Memory B cell (primary cell): ENCODE measurements at regions not wholly inside any gene's neighbourhood (a gene's known extent, or its start where the extent isn't known, plus 50 kb on each side); places are given as distances from the start of the nearest gene placed in this dataset.

Experiments used
- ATAC-seq: fragments of 150-1000 bp; cut with Tn5 transposase; 2 replicates; pipeline ENCODE4 v1.10.0; 2021; ENCODE audit warnings: low read depth, mild to moderate bottlenecking, moderate library complexity
- DNase-seq, 2 donors: peaks; one replicate each; pipeline ENCODE4 v3.0.0; 2022; ENCODE audit warnings: low spot score in 2 of 2
- H3K27ac Mint-ChIP-seq: one replicate; pipeline ENCODE4 v1.8.0; 2022; ENCODE audit warnings: mild to moderate bottlenecking, moderate library complexity, mixed read lengths
- H3K27me3 Mint-ChIP-seq: one replicate; pipeline ENCODE4 v1.8.0; 2022; ENCODE audit warnings: mixed read lengths
- H3K36me3 Mint-ChIP-seq: one replicate; pipeline ENCODE4 v1.8.0; 2022; ENCODE audit warnings: mild to moderate bottlenecking, mixed read lengths
- H3K4me1 Mint-ChIP-seq: one replicate; pipeline ENCODE4 v1.8.0; 2022; ENCODE audit warnings: mixed read lengths
- H3K4me3 Mint-ChIP-seq: one replicate; pipeline ENCODE4 v1.8.0; 2022; ENCODE audit warnings: mild to moderate bottlenecking, moderate library complexity, mixed read lengths
- H3K9me3 Mint-ChIP-seq: one replicate; pipeline ENCODE4 v1.8.0; 2022; ENCODE audit warnings: mixed read lengths

- Mint-ChIP-seq H3K9me3 (peaks cover 16% of the 10 kb centered on the region), H3K4me3 (no peak overlapping the region), H3K36me3 (peaks cover 4% of the 10 kb centered on the region), H3K27ac (no peak overlapping the region), H3K4me1 (no peaks in the 10 kb centered on the region), H3K27me3 (peaks cover 1% of the 10 kb centered on the region)
- ATAC-seq (no peak), DNase-seq (no peak)
Measured at GRCh38 chr6:18795726-18796125, 408.6 kb downstream of the RNF144B start.

- peaks cover 16% of the 10 kb centered on the region for H3K9me3 Mint-ChIP-seq
- ATAC-seq (no peak), DNase-seq (no peak)
- H3K27me3 Mint-ChIP-seq = no peaks in the 10 kb centered on the region
- no peak overlapping the region for H3K4me3 Mint-ChIP-seq
- H3K4me1 Mint-ChIP-seq = no peaks in the 10 kb centered on the region
- H3K27ac Mint-ChIP-seq = no peak overlapping the region
- H3K36me3 Mint-ChIP-seq = no peaks in the 10 kb centered on the region
Measured at GRCh38 chr6:18820725-18821124, 433.6 kb downstream of the RNF144B start.

DNA sequence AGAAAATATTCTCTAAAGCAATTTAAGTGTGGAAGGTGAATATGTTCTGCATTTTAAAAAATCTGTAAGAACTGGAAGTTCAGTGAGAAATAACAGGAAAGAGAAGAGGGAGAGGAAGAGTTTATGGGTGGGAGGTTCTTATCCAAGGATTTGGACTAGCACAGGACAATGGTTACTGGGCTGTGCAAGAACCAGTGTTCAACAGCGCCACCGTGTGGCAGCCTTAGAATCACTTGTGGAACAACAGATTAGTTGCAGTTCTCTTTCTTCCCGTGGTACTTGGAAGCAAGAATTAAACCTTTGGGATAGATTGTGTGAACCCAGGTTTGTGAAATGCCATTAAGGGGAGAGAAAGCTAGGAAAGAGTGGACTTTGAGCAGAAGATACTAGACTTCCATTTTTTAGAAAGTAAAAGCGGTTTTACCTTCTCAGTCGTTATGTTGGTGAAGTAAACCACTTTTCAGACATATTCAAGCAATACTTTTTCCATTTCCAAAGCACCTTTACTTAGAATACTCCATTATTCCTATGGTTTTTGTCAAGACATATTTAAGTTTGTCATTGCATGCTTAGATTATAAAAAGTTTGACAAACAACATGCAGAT is 436.7 kb downstream of the RNF144B start:
- ATAC-seq (no peak), DNase-seq (peak in 1 of 2 donors; percentile 1)
- Mint-ChIP-seq H3K27me3 (no peaks in the 10 kb centered on the region), H3K4me3 (no peak overlapping the region), H3K4me1 (no peaks in the 10 kb centered on the region), H3K27ac (no peak overlapping the region), H3K36me3 (no peaks in the 10 kb centered on the region), H3K9me3 (peaks cover 21% of the 10 kb centered on the region)

DNA sequence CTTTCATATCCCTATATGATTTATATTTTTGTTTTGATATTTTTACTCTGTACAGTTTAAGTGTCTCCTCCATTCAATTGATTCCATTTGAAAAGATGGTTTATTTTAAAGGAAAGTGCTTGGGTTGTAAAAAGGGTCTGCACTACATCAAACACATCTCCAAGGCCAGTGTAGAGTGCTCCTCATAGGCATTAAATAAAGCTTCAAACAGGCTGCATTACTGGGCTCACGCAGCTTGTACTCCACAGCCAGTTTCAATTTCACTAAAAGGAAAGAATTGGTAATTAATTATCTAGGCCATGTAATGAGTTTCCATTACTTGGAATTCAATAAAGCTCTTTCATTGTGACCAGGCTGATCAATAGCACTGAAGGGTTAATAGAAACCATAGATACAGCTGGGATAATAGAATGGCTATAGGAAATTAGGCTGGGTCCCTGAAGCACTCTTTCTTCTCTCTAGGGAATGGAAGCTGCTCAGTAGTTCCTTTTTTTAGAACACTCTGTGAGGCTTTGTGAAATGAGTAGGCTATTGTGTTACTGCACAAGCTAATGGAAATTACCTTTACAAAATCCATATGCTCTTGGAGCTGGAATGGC is 442.2 kb downstream of the RNF144B start:
- no peak for DNase-seq
- no peak for ATAC-seq
- Mint-ChIP-seq H3K27me3 (no peaks in the 10 kb centered on the region), H3K9me3 (peaks cover 8% of the 10 kb centered on the region), H3K4me3 (no peak overlapping the region), H3K27ac (no peak overlapping the region), H3K4me1 (no peaks in the 10 kb centered on the region), H3K36me3 (no peaks in the 10 kb centered on the region)

- no peaks in the 10 kb centered on the region for H3K36me3 Mint-ChIP-seq
- no peaks in the 10 kb centered on the region for H3K27me3 Mint-ChIP-seq
- ATAC-seq = no peak
- no peaks in the 10 kb centered on the region for H3K4me1 Mint-ChIP-seq
- H3K4me3 Mint-ChIP-seq = no peak overlapping the region
- DNase-seq = no peak
- H3K27ac Mint-ChIP-seq = no peak overlapping the region
- H3K9me3 Mint-ChIP-seq = peaks cover 2% of the 10 kb centered on the region
Measured at GRCh38 chr6:18835976-18836375, 448.8 kb downstream of the RNF144B start.

GRCh38 chr6:18837013-18837412 is 449.9 kb downstream of the RNF144B start:
- H3K4me1 Mint-ChIP-seq = no peaks in the 10 kb centered on the region
- DNase-seq (no peak), ATAC-seq (no peak)
- no peak overlapping the region for H3K4me3 Mint-ChIP-seq
- H3K27ac Mint-ChIP-seq = no peak overlapping the region
- H3K27me3 Mint-ChIP-seq = no peaks in the 10 kb centered on the region
- H3K9me3 Mint-ChIP-seq = peaks cover 2% of the 10 kb centered on the region
- no peaks in the 10 kb centered on the region for H3K36me3 Mint-ChIP-seq

- H3K4me3 Mint-ChIP-seq = no peak overlapping the region
- DNase-seq = no peak
- no peaks in the 10 kb centered on the region for H3K36me3 Mint-ChIP-seq
- no peak overlapping the region for H3K27ac Mint-ChIP-seq
- ATAC-seq = no peak
- peaks cover 4% of the 10 kb centered on the region for H3K9me3 Mint-ChIP-seq
- H3K27me3 Mint-ChIP-seq = no peaks in the 10 kb centered on the region
- no peaks in the 10 kb centered on the region for H3K4me1 Mint-ChIP-seq
Measured at GRCh38 chr6:18842534-18842933, 455.4 kb downstream of the RNF144B start.

DNA sequence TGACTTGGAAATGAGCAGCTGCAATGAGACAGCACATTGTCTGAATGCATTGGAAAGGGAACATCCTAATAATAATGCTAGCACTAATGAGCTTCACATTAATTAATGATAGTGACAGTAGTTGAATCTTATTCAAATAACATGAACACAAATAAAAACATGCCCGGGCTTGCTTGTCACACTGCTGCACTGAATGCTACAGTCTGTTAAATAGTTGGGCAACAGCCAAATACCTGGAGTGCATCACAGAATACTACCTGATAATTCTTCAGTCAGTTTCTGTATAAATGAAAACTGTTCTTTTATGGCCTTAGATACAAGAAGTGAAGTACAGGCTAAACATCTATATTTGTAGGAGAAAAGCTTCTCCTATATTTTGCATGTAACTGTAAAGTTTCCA is 458.7 kb downstream of the RNF144B start:
- no peaks in the 10 kb centered on the region for H3K36me3 Mint-ChIP-seq
- H3K4me1 Mint-ChIP-seq = no peaks in the 10 kb centered on the region
- no peak overlapping the region for H3K27ac Mint-ChIP-seq
- no peak for ATAC-seq
- peaks cover 3% of the 10 kb centered on the region for H3K9me3 Mint-ChIP-seq
- DNase-seq = no peak
- no peaks in the 10 kb centered on the region for H3K27me3 Mint-ChIP-seq
- H3K4me3 Mint-ChIP-seq = no peak overlapping the region

GRCh38 chr6:18846327-18846726 is 459.2 kb downstream of the RNF144B start:
- Mint-ChIP-seq H3K4me1 (no peaks in the 10 kb centered on the region), H3K36me3 (no peaks in the 10 kb centered on the region), H3K9me3 (peaks cover 3% of the 10 kb centered on the region), H3K4me3 (no peak overlapping the region), H3K27me3 (no peaks in the 10 kb centered on the region), H3K27ac (no peak overlapping the region)
- DNase-seq (no peak), ATAC-seq (no peak)

DNA sequence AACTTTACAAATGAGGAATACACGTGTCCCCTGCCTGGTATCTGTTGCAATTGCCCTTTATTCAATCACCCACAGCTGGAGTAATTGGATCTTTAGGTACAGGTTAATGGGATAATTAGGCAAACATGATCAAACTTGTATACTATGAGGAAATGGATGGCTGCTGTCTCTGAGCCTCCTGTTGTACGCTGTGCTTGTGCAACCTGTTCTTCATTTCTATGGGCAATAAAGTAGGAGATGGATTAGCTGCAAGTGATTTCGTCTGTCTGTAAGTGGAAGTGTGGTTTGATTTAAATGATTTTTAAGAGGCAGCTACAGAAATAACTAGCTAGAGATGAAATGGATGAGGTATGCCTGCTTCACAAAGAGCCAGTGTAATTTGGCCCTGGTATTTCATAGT is 474.1 kb downstream of the RNF144B start:
- DNase-seq (no peak), ATAC-seq (no peak)
- Mint-ChIP-seq H3K36me3 (no peaks in the 10 kb centered on the region), H3K27ac (no peak overlapping the region), H3K4me3 (no peak overlapping the region), H3K9me3 (peaks cover 6% of the 10 kb centered on the region), H3K27me3 (no peaks in the 10 kb centered on the region), H3K4me1 (no peaks in the 10 kb centered on the region)

GRCh38 chr6:18883268-18883667 is 496.1 kb downstream of the RNF144B start:
- Mint-ChIP-seq H3K27me3 (no peaks in the 10 kb centered on the region), H3K27ac (no peak overlapping the region), H3K9me3 (peaks cover 7% of the 10 kb centered on the region), H3K4me3 (no peak overlapping the region), H3K36me3 (no peaks in the 10 kb centered on the region), H3K4me1 (no peaks in the 10 kb centered on the region)
- no peak for ATAC-seq
- no peak for DNase-seq

DNA sequence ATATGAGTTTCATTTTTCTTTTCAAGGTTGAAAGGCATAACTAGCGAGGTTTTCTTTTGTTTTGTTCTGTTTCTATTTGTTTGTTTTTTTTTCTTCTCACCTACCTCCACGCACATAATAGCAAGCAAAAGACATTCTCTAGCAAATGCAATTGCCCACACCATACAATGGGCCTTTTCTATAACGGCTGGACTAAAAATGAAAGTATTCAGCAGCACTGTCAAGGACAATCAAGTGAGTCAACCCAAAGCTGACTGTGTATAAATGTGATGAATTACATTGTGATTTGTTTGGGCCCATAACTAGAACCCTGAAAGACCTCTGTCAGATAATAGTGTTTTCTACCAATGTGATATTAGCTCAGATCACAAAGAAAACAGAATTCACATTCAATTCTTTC is 496.7 kb downstream of the RNF144B start:
- ATAC-seq = no peak
- no peaks in the 10 kb centered on the region for H3K27me3 Mint-ChIP-seq
- no peaks in the 10 kb centered on the region for H3K4me1 Mint-ChIP-seq

GRCh38 chr6:18893540-18894269 is 506.6 kb downstream of the RNF144B start:
- H3K9me3 Mint-ChIP-seq = no peaks in the 10 kb centered on the region
- ATAC-seq = no peak

More for the DNA sequence above, 496.7 kb downstream of the RNF144B start:
- Mint-ChIP-seq H3K36me3 (no peaks in the 10 kb centered on the region), H3K9me3 (peaks cover 7% of the 10 kb centered on the region), H3K27ac (no peak overlapping the region), H3K4me3 (no peak overlapping the region)
- DNase-seq = no peak

GRCh38 chr6:18897350-18897749 is 510.2 kb downstream of the RNF144B start:
- ATAC-seq (no peak), DNase-seq (no peak)
- no peak overlapping the region for H3K27ac Mint-ChIP-seq
- no peaks in the 10 kb centered on the region for H3K27me3 Mint-ChIP-seq
- H3K9me3 Mint-ChIP-seq = peaks cover 2% of the 10 kb centered on the region
- no peak overlapping the region for H3K4me3 Mint-ChIP-seq
- no peaks in the 10 kb centered on the region for H3K36me3 Mint-ChIP-seq
- no peaks in the 10 kb centered on the region for H3K4me1 Mint-ChIP-seq

More at GRCh38 chr6:18893540-18894269, 506.6 kb downstream of the RNF144B start:
- no peak for DNase-seq
- H3K36me3 Mint-ChIP-seq = no peaks in the 10 kb centered on the region
- no peaks in the 10 kb centered on the region for H3K4me1 Mint-ChIP-seq
- no peak overlapping the region for H3K27ac Mint-ChIP-seq
- H3K4me3 Mint-ChIP-seq = no peak overlapping the region
- no peaks in the 10 kb centered on the region for H3K27me3 Mint-ChIP-seq
